HG03521 (cell line): ENCODE measurements at regions not wholly inside any gene's neighbourhood (a gene's known extent, or its start where the extent isn't known, plus 50 kb on each side); places are given as distances from the start of the nearest gene placed in this dataset.

ENCODE experiments used
- ATAC-seq: cut with Tn5 transposase; IDR thresholded peaks from one replicate; pipeline ENCODE4 v1.9.1; 2021; ENCODE audit warnings: mild to moderate bottlenecking, moderate library complexity; ENCODE audit not compliant: unreplicated experiment

- ATAC-seq, result no peak
These were observed 137.3 kb upstream of the ZMIZ1 start for GRCh38 chr10:78931321-78932053.

GRCh38 chr10:78932054-78932386, 136.7 kb upstream of the ZMIZ1 start:
- ATAC-seq, result no peak

- no peak for ATAC-seq
These were observed 135.9 kb upstream of the ZMIZ1 start for GRCh38 chr10:78932861-78933260.

GRCh38 chr10:78933828-78934531, 134.8 kb upstream of the ZMIZ1 start:
- no peak for ATAC-seq

GRCh38 chr10:78934532-78934898, 134.3 kb upstream of the ZMIZ1 start:
- no peak for ATAC-seq

GRCh38 chr10:78934994-78935602, 133.7 kb upstream of the ZMIZ1 start:
- no peak for ATAC-seq

GRCh38 chr10:78935697-78936407, 132.9 kb upstream of the ZMIZ1 start:
- ATAC-seq, result no peak

- ATAC-seq, result no peak
These were observed 132.1 kb upstream of the ZMIZ1 start for GRCh38 chr10:78936412-78937342.

GRCh38 chr10:78937393-78937792, 131.4 kb upstream of the ZMIZ1 start:
- no peak for ATAC-seq

GRCh38 chr10:78937800-78938694, 130.7 kb upstream of the ZMIZ1 start:
- ATAC-seq, result no peak

- ATAC-seq, result no peak
These were observed 129.8 kb upstream of the ZMIZ1 start for GRCh38 chr10:78938695-78939672.

- no peak for ATAC-seq
These were observed 126.7 kb upstream of the ZMIZ1 start for GRCh38 chr10:78942091-78942501.

- no peak for ATAC-seq
These were observed 123.9 kb upstream of the ZMIZ1 start for GRCh38 chr10:78944723-78945312.

- ATAC-seq, result no peak
These were observed 122.9 kb upstream of the ZMIZ1 start for GRCh38 chr10:78945838-78946237.

GRCh38 chr10:78947226-78947625, 121.5 kb upstream of the ZMIZ1 start:
- ATAC-seq, result no peak

GRCh38 chr10:78947733-78948132, 121.0 kb upstream of the ZMIZ1 start:
- ATAC-seq, result no peak

- ATAC-seq, result no peak
These were observed 120.1 kb upstream of the ZMIZ1 start for GRCh38 chr10:78948621-78949030.
